Activated CD8-positive, alpha-beta memory T cell treated with anti-CD3 and anti-CD28 coated beads, Interleukin-2, amount 50 U/mL, for 4 hours (primary cell): ENCODE measurements at regions not wholly inside any gene's neighbourhood (a gene's known extent, or its start where the extent isn't known, plus 50 kb on each side); places are given as distances from the start of the nearest gene placed in this dataset.
"Not testable (repeated sequence)": the region's sequence is repeated elsewhere in the genome, so short reads cannot be mapped to it uniquely, and the experiment has no call there.

Source experiments
- DNase-seq: peaks from one replicate; pipeline ENCODE4 v3.0.0-alpha.2; 2020

GRCh38 chrX:69060631-69061408 is 104.4 kb downstream of the PJA1 start:
- DNase-seq: no peak

DNA sequence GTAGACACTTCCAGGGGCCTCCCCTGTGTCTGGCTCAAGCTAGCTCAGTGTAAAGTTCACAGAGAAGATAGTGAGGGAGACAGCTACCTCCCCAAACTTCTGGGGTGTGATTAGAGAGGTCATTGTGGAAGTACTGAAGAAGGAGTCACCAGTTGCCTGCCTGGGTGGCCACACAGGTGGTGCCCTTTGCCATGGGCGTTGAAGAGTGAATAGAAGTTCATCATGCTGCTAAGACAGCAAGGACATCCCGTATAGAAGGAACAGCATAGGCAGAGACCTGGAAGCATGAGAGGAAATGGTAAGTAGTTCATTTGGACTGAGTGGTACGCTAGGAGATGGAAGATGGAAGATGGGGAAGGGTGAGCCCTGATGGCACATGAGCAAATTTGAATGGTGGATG is 110.1 kb downstream of the PJA1 start:
- no peak for DNase-seq

- not testable (repeated sequence) for DNase-seq
Measured at GRCh38 chrX:69054497-69054896, 110.8 kb downstream of the PJA1 start.

DNA sequence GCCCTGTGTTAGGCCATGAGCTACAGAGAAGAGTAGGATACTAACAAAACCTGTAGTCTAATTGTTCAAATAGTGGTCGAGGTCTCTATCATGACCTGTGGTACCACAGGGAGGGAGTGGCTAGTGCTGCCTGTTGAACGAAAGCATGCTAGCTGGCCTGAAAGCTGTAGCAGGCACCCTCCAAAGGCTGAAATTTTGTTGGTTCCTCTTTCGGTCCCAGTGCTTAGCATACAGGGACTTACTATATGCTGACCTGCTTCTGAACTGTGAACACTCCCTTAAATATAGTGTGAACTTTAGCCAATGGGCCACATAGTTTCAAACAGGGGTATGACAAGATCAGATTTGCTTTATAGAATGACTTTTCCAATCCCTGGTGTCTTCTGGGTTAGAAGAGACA is 113.4 kb downstream of the PJA1 start:
- no peak for DNase-seq

- no peak for DNase-seq
Measured at GRCh38 chrX:69050051-69050765, 115.0 kb downstream of the PJA1 start.

GRCh38 chrX:69046996-69047490 is 118.2 kb downstream of the PJA1 start:
- no peak for DNase-seq

DNA sequence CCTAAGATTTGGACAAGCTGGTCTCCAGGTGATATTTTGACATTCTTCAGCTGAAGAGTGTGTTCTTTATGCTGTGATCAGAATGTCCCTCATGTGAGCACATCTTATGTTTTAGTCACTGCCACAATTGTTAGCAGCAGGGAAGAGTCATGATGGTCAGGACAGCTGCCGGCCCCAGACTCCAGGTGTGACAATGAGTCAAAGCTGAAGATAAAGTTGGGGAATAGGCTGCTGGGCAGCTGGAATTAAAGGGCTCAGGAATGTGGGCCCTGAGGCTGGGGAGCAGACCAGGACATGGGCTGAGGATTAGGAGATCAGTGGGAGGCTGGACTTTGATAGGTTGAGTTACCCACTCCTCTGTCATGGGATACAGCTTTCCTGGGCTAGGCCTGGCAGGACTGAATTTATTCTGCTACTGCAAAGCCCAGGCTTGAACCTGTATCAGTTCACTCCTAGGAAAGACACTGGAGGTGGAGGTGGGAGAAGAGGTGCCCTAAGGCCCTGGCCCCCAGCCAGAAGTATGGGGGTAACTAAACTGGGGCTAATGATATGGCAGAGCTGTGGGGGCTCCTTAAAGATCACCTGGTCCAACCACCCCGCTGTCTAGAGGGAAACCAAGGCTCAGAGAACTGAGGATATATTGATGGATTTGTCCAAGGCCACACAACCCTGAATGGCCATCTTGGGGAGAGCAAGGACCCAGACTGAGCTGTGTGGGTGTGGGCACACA is 119.5 kb downstream of the PJA1 start:
- no peak for DNase-seq

DNA sequence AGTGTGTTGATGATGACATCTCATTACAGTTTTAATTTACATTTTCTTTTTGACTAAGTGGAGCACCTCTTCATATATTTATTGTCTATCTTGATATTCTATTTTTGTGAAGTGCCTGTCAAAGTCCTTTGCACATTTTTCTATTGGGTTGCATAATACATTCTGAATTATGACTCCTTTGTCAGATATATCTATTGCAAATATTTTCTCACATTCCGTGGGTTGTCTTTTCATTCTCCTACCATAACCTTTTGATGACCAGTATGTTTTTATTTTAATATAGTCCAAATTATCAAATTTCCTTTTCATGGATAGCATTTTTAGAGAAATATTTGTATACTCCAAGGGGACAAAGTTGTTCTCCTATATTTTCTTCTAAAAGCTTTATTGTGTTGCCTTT is 126.4 kb downstream of the PJA1 start:
- no peak for DNase-seq

GRCh38 chrX:69038188-69038587 is 127.1 kb downstream of the PJA1 start:
- DNase-seq: no peak

GRCh38 chrX:69037786-69038185 is 127.5 kb downstream of the PJA1 start:
- DNase-seq: no peak

GRCh38 chrX:69036674-69037573 is 128.3 kb downstream of the PJA1 start:
- no peak for DNase-seq

- DNase-seq: no peak
Measured at GRCh38 chrX:69034451-69034850, 130.8 kb downstream of the PJA1 start.

DNA sequence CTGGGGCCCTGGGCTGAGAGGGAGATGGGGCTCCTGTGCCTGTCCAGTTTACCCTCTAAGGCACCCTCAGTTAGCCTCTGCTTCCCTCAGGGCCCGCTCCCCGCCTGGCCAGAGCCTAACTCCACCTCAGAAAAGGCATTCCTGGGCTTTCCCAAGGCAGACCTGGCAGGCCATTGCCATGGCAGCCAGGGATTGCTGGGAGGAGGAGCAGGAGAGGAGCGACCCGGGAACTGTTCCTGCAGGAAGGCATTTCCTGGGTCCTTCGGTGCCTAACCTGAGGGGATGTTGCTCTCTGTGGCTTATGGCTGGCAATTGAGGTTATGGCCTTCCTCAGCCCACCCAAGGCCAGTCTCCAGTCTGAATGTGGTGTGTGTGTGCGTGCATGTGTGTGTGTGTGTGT is 131.3 kb downstream of the PJA1 start:
- no peak for DNase-seq

DNA sequence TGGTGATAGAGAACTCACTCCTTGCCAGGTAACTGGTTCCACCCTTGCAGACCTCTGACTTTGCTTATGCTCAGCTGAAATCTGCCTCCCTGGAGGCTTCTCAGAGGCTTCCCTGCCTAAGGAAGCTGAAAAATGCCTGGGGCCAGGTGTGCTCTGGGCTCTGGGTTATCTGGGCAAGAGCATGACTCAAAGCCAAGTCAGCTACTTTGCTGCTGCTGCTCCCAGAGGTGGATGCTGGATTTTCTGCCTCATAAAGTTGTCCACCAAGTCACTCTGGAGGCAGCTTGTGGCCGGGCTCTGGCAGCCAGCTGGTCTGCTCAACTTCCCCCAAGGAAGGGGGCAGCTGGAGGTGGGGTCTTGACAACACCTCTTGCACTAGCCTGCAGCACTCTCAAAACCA is 132.7 kb downstream of the PJA1 start:
- no peak for DNase-seq

DNA sequence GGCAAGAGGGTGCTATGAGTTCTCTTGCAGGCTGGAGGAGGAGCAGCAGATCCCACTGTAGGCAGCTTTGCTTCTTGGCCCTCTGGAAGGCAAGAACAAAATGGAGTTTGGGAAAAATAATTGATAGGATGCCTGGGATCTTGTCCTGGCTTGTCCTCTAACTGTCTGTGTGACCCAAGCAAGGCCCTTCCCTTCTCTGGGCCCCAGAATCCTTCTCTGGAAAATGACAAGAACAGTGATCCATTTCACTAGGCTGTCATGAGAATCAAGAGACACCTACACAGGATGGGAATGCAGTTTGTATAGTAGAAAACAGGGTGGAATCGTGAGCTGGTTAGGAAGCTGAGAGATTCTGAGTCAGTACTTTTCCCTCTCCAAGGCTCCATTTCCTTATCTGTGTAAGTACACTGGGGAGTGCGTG is 133.3 kb downstream of the PJA1 start:
- DNase-seq: no peak

- no peak for DNase-seq
Measured at GRCh38 chrX:69031181-69031580, 134.1 kb downstream of the PJA1 start.

GRCh38 chrX:69029771-69030170 is 135.5 kb downstream of the PJA1 start:
- DNase-seq: no peak

- DNase-seq: no peak
Measured at GRCh38 chrX:69028761-69029120, 136.5 kb downstream of the PJA1 start.

GRCh38 chrX:69028006-69028760 is 137.1 kb downstream of the PJA1 start:
- DNase-seq: no peak

GRCh38 chrX:69027181-69028005 is 137.9 kb downstream of the PJA1 start:
- no peak for DNase-seq

- DNase-seq: no peak
Measured at GRCh38 chrX:69025802-69026301, 139.4 kb downstream of the PJA1 start.
